Loucy (cell line): ENCODE measurements at regions not wholly inside any gene's neighbourhood (a gene's known extent, or its start where the extent isn't known, plus 50 kb on each side); places are given as distances from the start of the nearest gene placed in this dataset.

Experiments
- EZH2phosphoT487 ChIP-seq: fragments of 200-600 bp; IDR thresholded peaks from 2 replicates; pipeline ENCODE4 v1.6.1; 2018; ENCODE audit warnings: antibody characterized with exemption, mild to moderate bottlenecking, moderate library complexity, borderline replicate concordance
- TF ChIP-seq, protein P1 (sequence below): fragments of 200-600 bp; sonication (generic); conservative IDR thresholded peaks from 2 replicates; pipeline ENCODE4 v1.5.1; 2014; ENCODE audit warnings: mild to moderate bottlenecking, antibody characterized with exemption, low read length

DNA sequence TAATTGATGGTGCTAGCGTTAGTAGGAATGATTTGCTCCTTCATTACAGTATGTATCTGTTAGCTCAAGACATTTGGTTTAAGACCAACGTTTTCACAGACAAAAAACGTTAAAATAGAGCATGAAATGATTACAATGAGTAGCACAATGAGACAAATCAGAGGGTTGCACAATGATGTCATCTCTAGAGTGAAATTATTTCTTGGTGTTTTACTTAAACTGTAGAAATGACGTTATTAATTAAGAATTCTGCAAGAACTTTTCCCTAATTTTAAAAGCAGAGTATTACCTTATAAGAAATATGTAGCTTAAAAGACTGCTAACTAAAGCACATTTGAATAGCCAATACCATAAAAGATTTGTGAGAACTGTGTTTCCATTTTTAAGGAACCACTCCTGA lies 373.4 kb upstream of the KIF2B start:
- TF ChIP-seq, protein P1, sequence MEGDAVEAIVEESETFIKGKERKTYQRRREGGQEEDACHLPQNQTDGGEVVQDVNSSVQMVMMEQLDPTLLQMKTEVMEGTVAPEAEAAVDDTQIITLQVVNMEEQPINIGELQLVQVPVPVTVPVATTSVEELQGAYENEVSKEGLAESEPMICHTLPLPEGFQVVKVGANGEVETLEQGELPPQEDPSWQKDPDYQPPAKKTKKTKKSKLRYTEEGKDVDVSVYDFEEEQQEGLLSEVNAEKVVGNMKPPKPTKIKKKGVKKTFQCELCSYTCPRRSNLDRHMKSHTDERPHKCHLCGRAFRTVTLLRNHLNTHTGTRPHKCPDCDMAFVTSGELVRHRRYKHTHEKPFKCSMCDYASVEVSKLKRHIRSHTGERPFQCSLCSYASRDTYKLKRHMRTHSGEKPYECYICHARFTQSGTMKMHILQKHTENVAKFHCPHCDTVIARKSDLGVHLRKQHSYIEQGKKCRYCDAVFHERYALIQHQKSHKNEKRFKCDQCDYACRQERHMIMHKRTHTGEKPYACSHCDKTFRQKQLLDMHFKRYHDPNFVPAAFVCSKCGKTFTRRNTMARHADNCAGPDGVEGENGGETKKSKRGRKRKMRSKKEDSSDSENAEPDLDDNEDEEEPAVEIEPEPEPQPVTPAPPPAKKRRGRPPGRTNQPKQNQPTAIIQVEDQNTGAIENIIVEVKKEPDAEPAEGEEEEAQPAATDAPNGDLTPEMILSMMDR: no peak
- no peak for TF ChIP-seq EZH2phosphoT487
